ENCODE measurements at regions not wholly inside any gene's neighbourhood (a gene's known extent, or its start where the extent isn't known, plus 50 kb on each side); places are given as distances from the start of the nearest gene placed in this dataset.

DNA sequence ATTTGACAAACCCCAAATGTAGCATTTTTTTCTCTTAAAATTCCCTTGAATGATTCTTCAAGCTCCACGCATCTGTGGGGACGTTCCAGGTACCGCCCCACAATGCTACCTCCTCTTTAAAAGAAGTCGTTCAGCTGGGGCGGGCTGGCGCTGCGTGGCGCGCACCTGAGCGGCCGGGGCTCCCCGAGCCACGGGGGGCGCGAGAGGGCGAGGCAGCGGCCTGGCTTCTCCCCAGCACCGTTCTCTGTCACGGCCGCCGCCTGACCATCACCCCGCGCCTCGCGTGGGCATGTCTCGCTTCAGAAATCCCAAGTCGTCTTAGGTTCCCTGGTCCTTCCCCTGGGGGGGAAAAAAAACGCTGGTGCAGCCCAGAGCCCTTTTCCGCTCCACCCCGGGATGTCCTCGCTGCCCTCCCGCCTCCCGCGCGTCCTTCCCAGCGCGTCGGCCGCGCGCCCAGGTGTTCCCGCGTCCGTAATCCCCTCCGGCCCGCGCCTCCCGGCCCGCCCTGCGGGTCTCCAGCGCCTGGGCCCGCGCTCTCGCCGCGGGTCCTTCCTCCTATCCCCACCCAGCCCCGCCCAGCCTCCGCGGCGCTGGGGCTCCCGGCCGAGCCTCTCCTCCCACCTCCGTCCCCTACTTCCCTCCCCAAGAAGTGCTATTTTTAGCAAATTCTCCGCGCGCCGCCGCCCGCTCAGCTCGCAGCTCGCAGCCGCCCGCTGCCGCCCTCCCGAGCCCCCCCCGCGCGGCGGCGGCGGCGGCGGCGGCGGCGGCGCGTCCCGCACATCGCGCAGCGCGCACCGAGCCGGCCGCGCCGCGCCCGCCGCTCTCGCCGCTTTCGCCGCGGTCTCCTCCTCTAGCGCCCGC, 58.7 kb upstream of the PRPS1L1 start:
- intact Hi-C loops (cut with micrococcal nuclease) = no loop called here
- CTCF ChIA-PET = interaction anchor here (1.7 kb wide), 1 partner anchor 316 kb away, joined by 4 read pairs; no protein-coding TSS in a partner anchor
- no peak overlapping the region; the same call in 1 of the 2 replicates for H3K27ac ChIP-seq (ENCODE audit: low read depth, low read length)
- no peaks in the 10 kb centered on the region for H3K9me3 ChIP-seq (ENCODE audit: control insufficient read depth in 1 of 2, insufficient read depth in 1 of 2, low read depth in 1 of 2, low read length in 2 of 2)
- no TSS peak for BruUV-seq (replicated peaks)
- no peaks in the 10 kb centered on the region for H3K27me3 ChIP-seq (ENCODE audit: insufficient read depth, low read length)
- ATAC-seq = peak; percentile 82
- H2AFZ ChIP-seq (ENCODE audit: low read depth, low read length, poor library complexity, severe bottlenecking) = peak overlapping the region; percentile 79
- TF ChIP-seq, protein P1, sequence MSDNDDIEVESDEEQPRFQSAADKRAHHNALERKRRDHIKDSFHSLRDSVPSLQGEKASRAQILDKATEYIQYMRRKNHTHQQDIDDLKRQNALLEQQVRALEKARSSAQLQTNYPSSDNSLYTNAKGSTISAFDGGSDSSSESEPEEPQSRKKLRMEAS (IDR thresholded peaks at IDR 0.05) = 0 out of 2 replicates have a peak, but pooled peaks have one; percentile 24
- TF ChIP-seq ZFX (IDR thresholded peaks at IDR 0.05) (peak; percentile 28; the same call in 1 of the 2 replicates), JUND (IDR thresholded peaks at IDR 0.05) (no peak)
- TF ChIP-seq, protein P2, sequence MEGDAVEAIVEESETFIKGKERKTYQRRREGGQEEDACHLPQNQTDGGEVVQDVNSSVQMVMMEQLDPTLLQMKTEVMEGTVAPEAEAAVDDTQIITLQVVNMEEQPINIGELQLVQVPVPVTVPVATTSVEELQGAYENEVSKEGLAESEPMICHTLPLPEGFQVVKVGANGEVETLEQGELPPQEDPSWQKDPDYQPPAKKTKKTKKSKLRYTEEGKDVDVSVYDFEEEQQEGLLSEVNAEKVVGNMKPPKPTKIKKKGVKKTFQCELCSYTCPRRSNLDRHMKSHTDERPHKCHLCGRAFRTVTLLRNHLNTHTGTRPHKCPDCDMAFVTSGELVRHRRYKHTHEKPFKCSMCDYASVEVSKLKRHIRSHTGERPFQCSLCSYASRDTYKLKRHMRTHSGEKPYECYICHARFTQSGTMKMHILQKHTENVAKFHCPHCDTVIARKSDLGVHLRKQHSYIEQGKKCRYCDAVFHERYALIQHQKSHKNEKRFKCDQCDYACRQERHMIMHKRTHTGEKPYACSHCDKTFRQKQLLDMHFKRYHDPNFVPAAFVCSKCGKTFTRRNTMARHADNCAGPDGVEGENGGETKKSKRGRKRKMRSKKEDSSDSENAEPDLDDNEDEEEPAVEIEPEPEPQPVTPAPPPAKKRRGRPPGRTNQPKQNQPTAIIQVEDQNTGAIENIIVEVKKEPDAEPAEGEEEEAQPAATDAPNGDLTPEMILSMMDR (IDR thresholded peaks at IDR 0.05 in 2 of 3, conservative IDR thresholded peaks at IDR 0.05 in 1 of 3; ENCODE audit: borderline replicate concordance in 1 of 3, insufficient read depth in 1 of 3, low read depth in 2 of 3, low read length in 2 of 3) = peak in 2 of 3 experiments; percentile 23 to 24; a peak in 2 of 6 replicates
- H3K79me2 ChIP-seq (ENCODE audit: insufficient read depth, low read length) = no peaks in the 10 kb centered on the region
- DNase-seq (ENCODE audit: low read depth, low spot score) = no peak
- H3K4me1 ChIP-seq (ENCODE audit: control insufficient read depth in 1 of 2, insufficient read depth in 2 of 2, low read length in 2 of 2) = peaks cover 5 to 16% of the 10 kb centered on the region in 2 experiments; a peak in 3 of 4 replicates
- peak overlapping the region; percentile 55 to 65 for H3K4me3 ChIP-seq (replicated peaks in 1 of 2; ENCODE audit: low read depth in 1 of 2, low read length in 2 of 2)
- peak overlapping the region; percentile 37 for H3K9ac ChIP-seq (ENCODE audit: low read length)
- no peaks in the 10 kb centered on the region for H3K36me3 ChIP-seq (ENCODE audit: control insufficient read depth in 1 of 2, insufficient read depth in 2 of 2, low read length in 2 of 2)
- H3K9me2 ChIP-seq (ENCODE audit: insufficient read depth) = no peaks in the 10 kb centered on the region
- H3K4me2 ChIP-seq (ENCODE audit: low read length) = peak overlapping the region; percentile 89
- POLR2A ChIA-PET = no interaction called here
- H4K20me1 ChIP-seq (ENCODE audit: insufficient read depth) = no peaks in the 10 kb centered on the region
- RAD21 ChIA-PET (ENCODE audit: low non-redundant PET in 1 of 2, low total read pairs in 2 of 2, uncharacterized antibody in 2 of 2, unreplicated experiment in 2 of 2) = no interaction called here
